Skin epidermis (tissue), 12 donors: ENCODE measurements at regions not wholly inside any gene's neighbourhood (a gene's known extent, or its start where the extent isn't known, plus 50 kb on each side); places are given as distances from the start of the nearest gene placed in this dataset.

Source experiments
- H3K27ac ChIP-seq, 21 experiments: fragments of 200-600 bp; sonication (generic) in 11 of 21; one replicate each; pipeline ENCODE4 v1.5.0; 2020; ENCODE audit warnings: mild to moderate bottlenecking in 3 of 21, inconsistent platforms in 2 of 21, moderate library complexity in 2 of 21
- H3K4me3 ChIP-seq, 7 experiments: fragments of 200-600 bp; sonication (generic) in 2 of 7; one replicate each; pipeline ENCODE4 v1.5.0; 2020; ENCODE audit warnings: inconsistent platforms in 2 of 7, mild to moderate bottlenecking in 2 of 7, moderate library complexity in 1 of 7

- H3K4me3 ChIP-seq: no peak overlapping the region
Measured at GRCh38 chr4:37023504-37023903, 221.0 kb upstream of the NWD2 start.

GRCh38 chr4:37023996-37024395, 220.5 kb upstream of the NWD2 start:
- no peak overlapping the region for H3K27ac ChIP-seq
- H3K4me3 ChIP-seq: no peak overlapping the region

More at GRCh38 chr4:37023504-37023903, 221.0 kb upstream of the NWD2 start:
- H3K27ac ChIP-seq: no peak overlapping the region

GRCh38 chr4:37040816-37041215, 203.7 kb upstream of the NWD2 start:
- Histone ChIP-seq H3K27ac (no peak overlapping the region), H3K4me3 (no peak overlapping the region)

GRCh38 chr4:37043342-37043741, 201.2 kb upstream of the NWD2 start:
- H3K4me3 ChIP-seq: no peak overlapping the region
- H3K27ac ChIP-seq: no peak overlapping the region

- no peak overlapping the region for H3K4me3 ChIP-seq
- no peak overlapping the region for H3K27ac ChIP-seq
Measured at GRCh38 chr4:37051111-37051510, 193.4 kb upstream of the NWD2 start.

- H3K27ac ChIP-seq: peak overlapping the region in 1 of 21 experiments; percentile 13
- no peak overlapping the region for H3K4me3 ChIP-seq
Measured at GRCh38 chr4:37051866-37052265, 192.7 kb upstream of the NWD2 start.

- Histone ChIP-seq H3K27ac (no peak overlapping the region), H3K4me3 (no peak overlapping the region)
Measured at GRCh38 chr4:37054531-37055077, 189.9 kb upstream of the NWD2 start.

- Histone ChIP-seq H3K4me3 (no peak overlapping the region), H3K27ac (no peak overlapping the region)
Measured at GRCh38 chr4:37058826-37059225, 185.7 kb upstream of the NWD2 start.

GRCh38 chr4:37066159-37066558, 178.4 kb upstream of the NWD2 start:
- H3K4me3 ChIP-seq: no peak overlapping the region
- H3K27ac ChIP-seq: no peak overlapping the region

- Histone ChIP-seq H3K27ac (no peak overlapping the region), H3K4me3 (no peak overlapping the region)
Measured at GRCh38 chr4:37068580-37068979, 176.0 kb upstream of the NWD2 start.

- Histone ChIP-seq H3K27ac (no peak overlapping the region), H3K4me3 (no peak overlapping the region)
Measured at GRCh38 chr4:37070041-37070440, 174.5 kb upstream of the NWD2 start.

- Histone ChIP-seq H3K4me3 (no peak overlapping the region), H3K27ac (no peak overlapping the region)
Measured at GRCh38 chr4:37071576-37071975, 173.0 kb upstream of the NWD2 start.

GRCh38 chr4:37073226-37073840, 171.2 kb upstream of the NWD2 start:
- H3K27ac ChIP-seq: no peak overlapping the region
- H3K4me3 ChIP-seq: no peak overlapping the region

- Histone ChIP-seq H3K27ac (no peak overlapping the region), H3K4me3 (no peak overlapping the region)
Measured at GRCh38 chr4:37082912-37083311, 161.6 kb upstream of the NWD2 start.

GRCh38 chr4:37095925-37096324, 148.6 kb upstream of the NWD2 start:
- H3K27ac ChIP-seq: no peak overlapping the region
- H3K4me3 ChIP-seq: no peak overlapping the region

GRCh38 chr4:37101182-37101581, 143.4 kb upstream of the NWD2 start:
- H3K4me3 ChIP-seq: no peak overlapping the region
- H3K27ac ChIP-seq: no peak overlapping the region

- Histone ChIP-seq H3K27ac (no peak overlapping the region), H3K4me3 (no peak overlapping the region)
Measured at GRCh38 chr4:37101686-37102085, 142.9 kb upstream of the NWD2 start.

GRCh38 chr4:37109756-37110155, 134.8 kb upstream of the NWD2 start:
- Histone ChIP-seq H3K27ac (no peak overlapping the region), H3K4me3 (no peak overlapping the region)

GRCh38 chr4:37124800-37125199, 119.7 kb upstream of the NWD2 start:
- H3K27ac ChIP-seq: no peak overlapping the region

GRCh38 chr4:37126051-37126450, 118.5 kb upstream of the NWD2 start:
- H3K4me3 ChIP-seq: no peak overlapping the region
- H3K27ac ChIP-seq: no peak overlapping the region

More at GRCh38 chr4:37124800-37125199, 119.7 kb upstream of the NWD2 start:
- no peak overlapping the region for H3K4me3 ChIP-seq

- H3K27ac ChIP-seq: no peak overlapping the region
- H3K4me3 ChIP-seq: no peak overlapping the region
Measured at GRCh38 chr4:37130465-37130864, 114.1 kb upstream of the NWD2 start.

- Histone ChIP-seq H3K4me3 (no peak overlapping the region), H3K27ac (no peak overlapping the region)
Measured at GRCh38 chr4:37132351-37132974, 112.1 kb upstream of the NWD2 start.
